PFSK-1 (cell line): ENCODE measurements at regions not wholly inside any gene's neighbourhood (a gene's known extent, or its start where the extent isn't known, plus 50 kb on each side); places are given as distances from the start of the nearest gene placed in this dataset.

ENCODE experiments used
- FOXP2 ChIP-seq: optimal IDR thresholded peaks from 2 replicates; pipeline ENCODE3; 2011; ENCODE audit warnings: borderline replicate concordance, control low read depth, inconsistent platforms; ENCODE audit not compliant: insufficient read depth; ENCODE audit errors: extremely low read length, extremely low read depth
- POLR2AphosphoS5 ChIP-seq: IDR thresholded peaks from 2 replicates; pipeline ENCODE4 v1.6.1; 2012; ENCODE audit warnings: low read depth, mild to moderate bottlenecking, control low read depth, low read length, moderate library complexity
- SIN3A ChIP-seq: IDR thresholded peaks from 2 replicates; pipeline ENCODE4 v1.6.1; 2012; ENCODE audit warnings: mild to moderate bottlenecking, low read length, moderate library complexity, borderline replicate concordance; ENCODE audit not compliant: insufficient read depth
- TAF1 ChIP-seq: IDR thresholded peaks from 2 replicates; pipeline ENCODE4 v1.6.1; 2012; ENCODE audit warnings: low read length, control low read depth, borderline replicate concordance; ENCODE audit not compliant: insufficient read depth
- TF ChIP-seq, protein P1 (sequence below), 2 experiments: IDR thresholded peaks; 2 replicates each; pipeline versions ENCODE4 v1.6.1 to v1.8.0; 2011 to 2012; ENCODE audit warnings: low read depth in 2 of 2, low read length in 2 of 2, control low read depth in 1 of 2, inconsistent platforms in 1 of 2, mild to moderate bottlenecking in 1 of 2, moderate library complexity in 1 of 2; ENCODE audit not compliant: insufficient read depth in 1 of 2

DNA sequence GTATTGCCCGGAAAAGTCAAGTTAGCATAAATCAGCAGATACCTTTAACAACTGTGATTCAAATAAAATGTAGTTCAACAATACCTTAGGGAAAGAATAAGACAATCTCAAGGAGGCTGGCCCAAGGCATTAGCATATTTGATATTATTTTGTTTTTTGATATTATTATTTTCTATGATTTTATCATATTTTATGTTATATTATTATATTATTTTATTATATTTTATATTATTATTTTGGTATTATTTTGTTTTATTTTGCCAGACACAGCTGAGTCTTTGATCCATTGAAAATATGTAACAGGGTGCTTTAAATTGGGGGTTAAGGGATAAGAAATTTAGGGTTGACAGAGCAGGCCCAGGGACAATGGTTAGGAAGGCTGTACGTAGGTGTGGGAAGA, 607.9 kb upstream of the USP15 start:
- no peak for TF ChIP-seq POLR2AphosphoS5
- TF ChIP-seq SIN3A = no peak
- no peak for TF ChIP-seq TAF1
- no peak for TF ChIP-seq FOXP2
- TF ChIP-seq, protein P1, sequence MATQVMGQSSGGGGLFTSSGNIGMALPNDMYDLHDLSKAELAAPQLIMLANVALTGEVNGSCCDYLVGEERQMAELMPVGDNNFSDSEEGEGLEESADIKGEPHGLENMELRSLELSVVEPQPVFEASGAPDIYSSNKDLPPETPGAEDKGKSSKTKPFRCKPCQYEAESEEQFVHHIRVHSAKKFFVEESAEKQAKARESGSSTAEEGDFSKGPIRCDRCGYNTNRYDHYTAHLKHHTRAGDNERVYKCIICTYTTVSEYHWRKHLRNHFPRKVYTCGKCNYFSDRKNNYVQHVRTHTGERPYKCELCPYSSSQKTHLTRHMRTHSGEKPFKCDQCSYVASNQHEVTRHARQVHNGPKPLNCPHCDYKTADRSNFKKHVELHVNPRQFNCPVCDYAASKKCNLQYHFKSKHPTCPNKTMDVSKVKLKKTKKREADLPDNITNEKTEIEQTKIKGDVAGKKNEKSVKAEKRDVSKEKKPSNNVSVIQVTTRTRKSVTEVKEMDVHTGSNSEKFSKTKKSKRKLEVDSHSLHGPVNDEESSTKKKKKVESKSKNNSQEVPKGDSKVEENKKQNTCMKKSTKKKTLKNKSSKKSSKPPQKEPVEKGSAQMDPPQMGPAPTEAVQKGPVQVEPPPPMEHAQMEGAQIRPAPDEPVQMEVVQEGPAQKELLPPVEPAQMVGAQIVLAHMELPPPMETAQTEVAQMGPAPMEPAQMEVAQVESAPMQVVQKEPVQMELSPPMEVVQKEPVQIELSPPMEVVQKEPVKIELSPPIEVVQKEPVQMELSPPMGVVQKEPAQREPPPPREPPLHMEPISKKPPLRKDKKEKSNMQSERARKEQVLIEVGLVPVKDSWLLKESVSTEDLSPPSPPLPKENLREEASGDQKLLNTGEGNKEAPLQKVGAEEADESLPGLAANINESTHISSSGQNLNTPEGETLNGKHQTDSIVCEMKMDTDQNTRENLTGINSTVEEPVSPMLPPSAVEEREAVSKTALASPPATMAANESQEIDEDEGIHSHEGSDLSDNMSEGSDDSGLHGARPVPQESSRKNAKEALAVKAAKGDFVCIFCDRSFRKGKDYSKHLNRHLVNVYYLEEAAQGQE (IDR thresholded peaks at IDR 0.05; ENCODE audit: insufficient read depth in 1 of 2, low read depth in 2 of 2, low read length in 2 of 2) = no peak

DNA sequence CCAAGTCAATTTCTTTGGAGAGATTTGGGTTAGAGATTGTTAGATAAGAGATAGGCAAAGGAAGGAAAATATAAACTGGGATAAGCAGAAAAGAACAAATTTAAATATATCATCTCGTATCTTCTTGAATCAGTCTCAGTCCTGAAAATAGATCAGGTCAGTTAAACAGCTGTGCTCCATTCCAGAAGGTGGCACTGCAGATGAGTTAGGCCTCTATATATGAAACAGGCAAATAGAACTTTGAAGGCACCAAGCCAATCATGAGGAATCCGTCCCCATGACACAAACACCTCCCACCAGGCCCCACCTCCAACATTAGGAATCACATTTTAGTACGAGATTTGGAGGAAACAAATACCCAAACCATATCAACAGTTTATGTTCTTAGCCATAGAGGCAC, 605.5 kb upstream of the USP15 start:
- TF ChIP-seq, protein P1 (IDR thresholded peaks at IDR 0.05; ENCODE audit: insufficient read depth in 1 of 2, low read depth in 2 of 2, low read length in 2 of 2) = no peak
- no peak for TF ChIP-seq SIN3A
- TF ChIP-seq FOXP2 = no peak
- TF ChIP-seq POLR2AphosphoS5 = no peak
- TF ChIP-seq TAF1 = no peak

DNA sequence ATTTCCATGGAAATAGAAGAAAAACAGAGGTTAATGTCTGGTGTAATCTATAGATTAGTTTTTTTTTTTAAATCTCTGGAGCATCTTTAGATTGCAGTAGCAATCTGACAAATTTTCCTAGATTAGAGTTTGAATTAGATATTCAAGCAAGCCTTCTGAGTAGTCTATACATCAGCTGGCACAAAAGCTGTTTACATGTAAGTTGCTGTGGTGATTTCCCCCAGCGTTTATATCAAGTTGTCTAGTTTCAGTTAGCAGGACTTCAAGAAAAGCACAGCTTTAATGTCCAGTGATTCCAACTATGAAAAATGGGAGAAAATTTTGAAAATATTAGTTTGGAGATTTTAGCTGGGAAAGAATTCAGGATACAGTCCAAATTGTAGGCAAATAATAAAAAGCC, 605.0 kb upstream of the USP15 start:
- no peak for TF ChIP-seq TAF1
- no peak for TF ChIP-seq SIN3A
- no peak for TF ChIP-seq POLR2AphosphoS5
- TF ChIP-seq, protein P1 (IDR thresholded peaks at IDR 0.05; ENCODE audit: insufficient read depth in 1 of 2, low read depth in 2 of 2, low read length in 2 of 2) = no peak
- TF ChIP-seq FOXP2 = no peak

DNA sequence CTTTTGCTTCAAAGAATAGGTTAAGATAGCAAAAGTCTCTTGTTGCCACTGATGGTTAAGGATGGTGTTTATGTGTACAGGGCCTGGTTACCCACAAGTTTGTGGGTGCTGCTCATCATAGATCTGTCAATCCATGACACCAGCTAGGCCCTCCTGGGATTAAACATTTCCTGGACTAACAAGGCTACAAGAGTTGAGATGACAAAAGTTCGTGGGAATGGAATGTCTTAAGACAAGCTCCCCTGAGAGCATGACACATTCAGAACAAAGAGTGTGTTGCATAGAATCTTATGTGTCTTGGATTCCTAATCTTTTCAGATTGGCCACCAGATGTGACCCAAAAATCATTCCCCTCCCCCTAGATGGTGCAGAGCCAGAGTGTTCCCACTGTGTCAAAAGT, 592.5 kb upstream of the USP15 start:
- TF ChIP-seq, protein P1 (IDR thresholded peaks at IDR 0.05; ENCODE audit: insufficient read depth in 1 of 2, low read depth in 2 of 2, low read length in 2 of 2) = no peak
- TF ChIP-seq SIN3A (no peak), FOXP2 (no peak), TAF1 (no peak), POLR2AphosphoS5 (no peak)

DNA sequence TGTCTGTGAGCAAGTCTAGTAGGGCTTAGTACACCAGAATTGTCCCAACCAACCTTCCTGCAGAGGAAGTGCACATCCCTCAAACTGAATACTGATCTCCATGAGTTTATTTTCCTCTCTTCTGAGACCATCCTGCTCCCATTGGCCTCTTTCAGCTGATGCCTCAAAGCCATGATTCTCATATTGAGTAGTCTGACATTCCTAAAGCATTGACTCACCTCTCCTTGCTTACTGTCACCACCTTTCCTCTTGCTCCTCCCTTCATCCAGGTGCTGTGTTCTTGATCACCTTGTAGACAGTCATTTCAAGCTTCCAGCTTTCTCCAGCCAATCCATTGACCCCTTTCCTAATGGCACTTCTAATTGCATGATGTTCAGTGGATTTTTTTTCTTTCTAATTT, 583.7 kb upstream of the USP15 start:
- TF ChIP-seq POLR2AphosphoS5 (no peak), SIN3A (no peak), TAF1 (no peak), FOXP2 (no peak)
- TF ChIP-seq, protein P1 (IDR thresholded peaks at IDR 0.05; ENCODE audit: insufficient read depth in 1 of 2, low read depth in 2 of 2, low read length in 2 of 2) = no peak
